Heart left ventricle (tissue), 16 donors: ENCODE measurements at regions not wholly inside any gene's neighbourhood (a gene's known extent, or its start where the extent isn't known, plus 50 kb on each side); places are given as distances from the start of the nearest gene placed in this dataset.

Experiments used
- ATAC-seq, 4 donors: fragments of 200-7000 bp; cut with Tn5 transposase; one replicate each; pipeline ENCODE4 v1.9.1; 2020 to 2022; ENCODE audit warnings: moderate library complexity in 4 of 4, mild to moderate bottlenecking in 3 of 4, moderate number of reproducible peaks in 1 of 4
- DNase-seq, 5 donors: peaks; one replicate each; pipeline ENCODE4 v3.0.0-alpha.2; 2020
- H3K27ac ChIP-seq, 12 donors: fragments of 200-600 bp; sonication (generic) in 4 of 12; one replicate each; pipeline versions ENCODE4 v1.5.0 to v1.8.0; 2016 to 2022; ENCODE audit warnings: mild to moderate bottlenecking in 2 of 12
- H3K27me3 ChIP-seq, 9 donors: fragments of 200-600 bp; sonication (generic) in 2 of 9; one replicate each; pipeline versions ENCODE4 v1.5.1 to v1.8.0; 2016 to 2022; ENCODE audit warnings: mild to moderate bottlenecking in 3 of 9
- H3K36me3 ChIP-seq, 9 donors: fragments of 200-600 bp; sonication (generic) in 2 of 9; one replicate each; pipeline versions ENCODE4 v1.5.0 to v1.8.0; 2018 to 2022; ENCODE audit warnings: mild to moderate bottlenecking in 2 of 9
- H3K4me1 ChIP-seq, 12 donors: fragments of 200-600 bp; sonication (generic) in 4 of 12; one replicate each; pipeline versions ENCODE4 v1.5.0 to v1.8.0; 2016 to 2022; ENCODE audit warnings: mild to moderate bottlenecking in 3 of 12
- H3K4me3 ChIP-seq, 12 donors: fragments of 200-600 bp; sonication (generic) in 4 of 12; one replicate each; pipeline versions ENCODE4 v1.5.0 to v1.8.0; 2017 to 2022; ENCODE audit warnings: mild to moderate bottlenecking in 9 of 12, moderate library complexity in 4 of 12
- H3K9me3 ChIP-seq, 12 donors: fragments of 200-600 bp; sonication (generic) in 4 of 12; one replicate each; pipeline versions ENCODE4 v1.5.0 to v1.8.0; 2016 to 2022; ENCODE audit warnings: mild to moderate bottlenecking in 1 of 12
- CTCF ChIP-seq, 12 donors: fragments of 200-600 bp; sonication (generic) in 4 of 12; IDR thresholded peaks; one replicate each; pipeline versions ENCODE4 v1.5.0 to v1.8.0; 2018 to 2022; ENCODE audit warnings: antibody characterized with exemption in 12 of 12, mild to moderate bottlenecking in 5 of 12
- POLR2A ChIP-seq, 2 donors: fragments of 450-650 bp; IDR thresholded peaks; one replicate each; pipeline ENCODE4 v1.6.1; 2017; ENCODE audit warnings: antibody characterized with exemption in 2 of 2, mild to moderate bottlenecking in 2 of 2, moderate library complexity in 2 of 2
- WGBS, 4 donors: extraction: QIAGEN DNeasy Blood & Tissue Kit in 2 of 4; methylation state at CpG; one replicate each; pipeline versions ENCODE4 v1.1.5 to v1.1.7; 2013 to 2018; 5-methylcytosine and 5-hydroxymethylcytosine counted together
- intact Hi-C, 10 donors: fragments of 100-400 bp; cut with DNase I; formaldehyde crosslinking; loops; one replicate each; pipeline versions ENCODE4 v1.11.1 to v1.14.2; 2022
- donor health status: ischemic (EF 13 %, LVEDD 7.1; RV severe dilation, severe dysfunction).
- donor health status: healthy with polysubstance abuse.
- donor health status: DM: no; HTN: yes; CAD: no.
- donor health status: DM: no; HTN: no; CAD: no.
- donor health status: ischemic (EF 25% LVEDD 6.9; RV normal size, moderate dysfunction).
- donor health status: ischemic (EF 25% LVEDD 5.7; RV mildly dilated, moderate dysfunction).
- donor health status: healthy.
- donor health status: DM: yes; HTN: yes; CAD: no.
- donor health status: ischemic (EF 35%, LVEDD 5.7; RV mildly dilated, moderate dysfunction).
- donor health status: nonischemic (EF 11% LVEDD 7.7; RV severe dilation, severe dysfunction).
- donor health status: DM: yes; HTN: yes; CAD: no.
- donor health status: PGD.
- donor health status: ischemic (EF 29% LVEDD 5.4; RV normal size, mild dysfunction).
- donor health status: nonischemic (EF 23%, LVEDD 6.1; RV moderate dilation, normal function).

GRCh38 chr15:88993662-88994061 lies 80.5 kb upstream of the MFGE8 start:
- DNase-seq (no peak), ATAC-seq (no peak)
- H3K9me3 ChIP-seq, result no peaks in the 10 kb centered on the region
- H3K36me3 ChIP-seq, result no peaks in the 10 kb centered on the region
- no peak overlapping the region for H3K27ac ChIP-seq
- no peaks in the 10 kb centered on the region for H3K4me1 ChIP-seq
- TF ChIP-seq CTCF (IDR thresholded peaks at IDR 0.05), result no peak
- TF ChIP-seq POLR2A (IDR thresholded peaks at IDR 0.05), result no peak
- WGBS, 4 donors, result 82 to 92% (median 90%) methylated on average over 5 of the region's 5 CpGs
- intact Hi-C loops, result no loop called here
- no peak overlapping the region for H3K4me3 ChIP-seq
- no peaks in the 10 kb centered on the region for H3K27me3 ChIP-seq

GRCh38 chr15:88994286-88994685 lies 81.1 kb upstream of the MFGE8 start:
- Histone ChIP-seq H3K27ac (no peak overlapping the region), H3K36me3 (no peaks in the 10 kb centered on the region), H3K9me3 (no peaks in the 10 kb centered on the region), H3K4me1 (no peaks in the 10 kb centered on the region), H3K4me3 (no peak overlapping the region), H3K27me3 (no peaks in the 10 kb centered on the region)
- no peak for ATAC-seq
- no peak for TF ChIP-seq POLR2A (IDR thresholded peaks at IDR 0.05)
- TF ChIP-seq CTCF (IDR thresholded peaks at IDR 0.05), result no peak
- intact Hi-C loops, result no loop called here
- DNase-seq, result no peak
- 83 to 94% (median 90%) methylated on average over 1 of the region's 1 CpG for WGBS, 4 donors

- DNase-seq (no peak), ATAC-seq (no peak)
- Histone ChIP-seq H3K4me1 (no peaks in the 10 kb centered on the region), H3K27ac (no peak overlapping the region), H3K27me3 (no peaks in the 10 kb centered on the region), H3K4me3 (no peak overlapping the region), H3K9me3 (no peaks in the 10 kb centered on the region), H3K36me3 (no peaks in the 10 kb centered on the region)
- intact Hi-C loops, result no loop called here
- 67 to 81% (median 69%) methylated on average over 3 of the region's 3 CpGs for WGBS, 4 donors
- no peak for TF ChIP-seq POLR2A (IDR thresholded peaks at IDR 0.05)
- TF ChIP-seq CTCF (IDR thresholded peaks at IDR 0.05), result no peak
These were observed 82.3 kb upstream of the MFGE8 start for GRCh38 chr15:88995449-88995848.

DNA sequence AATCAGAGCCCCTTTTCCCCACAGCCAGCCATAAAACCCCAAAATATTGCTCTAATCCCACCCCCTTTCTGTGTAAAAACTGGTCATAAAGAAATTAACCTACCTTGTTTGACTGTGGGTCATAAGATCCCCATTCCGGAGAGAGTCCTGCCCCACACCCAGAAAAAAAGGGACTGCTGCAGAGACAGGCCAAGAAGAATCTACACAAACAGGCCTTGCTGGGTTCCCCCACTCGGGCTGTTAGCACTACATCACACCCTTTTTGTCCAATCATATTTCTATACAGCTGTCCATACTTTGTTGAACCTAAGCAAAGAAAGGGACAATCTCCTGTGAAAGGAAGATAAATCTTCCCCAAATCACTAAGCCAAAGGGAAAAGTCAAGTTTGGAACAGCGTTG lies 84.4 kb upstream of the MFGE8 start:
- intact Hi-C loops, result no loop called here
- H3K27me3 ChIP-seq, result no peaks in the 10 kb centered on the region
- DNase-seq (no peak), ATAC-seq (no peak)
- peaks cover 0 to 15% (median 8%) of the 10 kb centered on the region in 12 donors for H3K4me1 ChIP-seq
- WGBS, 4 donors, result 87 to 94% (median 91%) methylated on average over 3 of the region's 3 CpGs
- H3K27ac ChIP-seq, result no peak overlapping the region
- H3K4me3 ChIP-seq, result no peak overlapping the region
- H3K9me3 ChIP-seq, result no peaks in the 10 kb centered on the region
- H3K36me3 ChIP-seq, result no peaks in the 10 kb centered on the region
- TF ChIP-seq POLR2A (IDR thresholded peaks at IDR 0.05), result no peak
- no peak for TF ChIP-seq CTCF (IDR thresholded peaks at IDR 0.05)
